ENCODE measurements at regions not wholly inside any gene's neighbourhood (a gene's known extent, or its start where the extent isn't known, plus 50 kb on each side); places are given as distances from the start of the nearest gene placed in this dataset.

DNA sequence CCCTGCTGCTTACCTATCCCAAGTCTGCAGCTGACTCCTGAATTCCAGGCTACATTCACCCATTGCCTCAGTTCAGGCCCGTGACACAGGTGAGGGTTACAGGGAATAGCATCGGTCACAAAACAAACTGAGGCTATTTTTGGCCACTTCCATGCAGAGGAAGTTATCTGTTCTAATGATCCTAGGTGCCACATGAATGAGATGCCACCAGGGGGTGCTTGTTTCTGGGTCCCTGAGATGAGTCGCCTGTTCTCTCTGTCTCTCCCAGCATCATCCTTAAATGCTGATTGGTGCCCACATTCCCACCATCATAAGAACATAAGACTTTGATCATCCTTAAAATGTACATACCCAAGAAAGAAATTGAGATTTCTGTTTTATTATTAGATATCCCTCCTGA, 119.0 kb upstream of the CELF4 start:
- no peaks in the 10 kb centered on the region for H3K9me3 ChIP-seq (ENCODE audit: low read length)
- no peak overlapping the region for H3K27ac ChIP-seq (ENCODE audit: low read depth, low read length, poor library complexity, severe bottlenecking)
- no peak overlapping the region for H3K9ac ChIP-seq (ENCODE audit: low read length)
- H3K36me3 ChIP-seq (ENCODE audit: insufficient read depth, low read length): no peaks in the 10 kb centered on the region
- no peak overlapping the region for H3K4me2 ChIP-seq (ENCODE audit: low read length)
- H4K20me1 ChIP-seq (ENCODE audit: insufficient read depth, low read length): no peaks in the 10 kb centered on the region
- no peaks in the 10 kb centered on the region for H3F3A ChIP-seq (ENCODE audit: insufficient read depth, low read length)
- no peaks in the 10 kb centered on the region for H3K4me1 ChIP-seq (ENCODE audit: insufficient read depth, low read length, severe bottlenecking)
- no peak for TF ChIP-seq EZH2 (IDR thresholded peaks at IDR 0.05; ENCODE audit: borderline replicate concordance, low read length)
- TF ChIP-seq, protein P1, sequence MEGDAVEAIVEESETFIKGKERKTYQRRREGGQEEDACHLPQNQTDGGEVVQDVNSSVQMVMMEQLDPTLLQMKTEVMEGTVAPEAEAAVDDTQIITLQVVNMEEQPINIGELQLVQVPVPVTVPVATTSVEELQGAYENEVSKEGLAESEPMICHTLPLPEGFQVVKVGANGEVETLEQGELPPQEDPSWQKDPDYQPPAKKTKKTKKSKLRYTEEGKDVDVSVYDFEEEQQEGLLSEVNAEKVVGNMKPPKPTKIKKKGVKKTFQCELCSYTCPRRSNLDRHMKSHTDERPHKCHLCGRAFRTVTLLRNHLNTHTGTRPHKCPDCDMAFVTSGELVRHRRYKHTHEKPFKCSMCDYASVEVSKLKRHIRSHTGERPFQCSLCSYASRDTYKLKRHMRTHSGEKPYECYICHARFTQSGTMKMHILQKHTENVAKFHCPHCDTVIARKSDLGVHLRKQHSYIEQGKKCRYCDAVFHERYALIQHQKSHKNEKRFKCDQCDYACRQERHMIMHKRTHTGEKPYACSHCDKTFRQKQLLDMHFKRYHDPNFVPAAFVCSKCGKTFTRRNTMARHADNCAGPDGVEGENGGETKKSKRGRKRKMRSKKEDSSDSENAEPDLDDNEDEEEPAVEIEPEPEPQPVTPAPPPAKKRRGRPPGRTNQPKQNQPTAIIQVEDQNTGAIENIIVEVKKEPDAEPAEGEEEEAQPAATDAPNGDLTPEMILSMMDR (IDR thresholded peaks at IDR 0.05; ENCODE audit: low read length): no peak; the same call in 1 of the 2 replicates
- H3K4me3 ChIP-seq (ENCODE audit: low read depth, low read length, poor library complexity, severe bottlenecking): no peak overlapping the region
- no peaks in the 10 kb centered on the region for H3K27me3 ChIP-seq (ENCODE audit: insufficient read depth, low read length)
- no peak overlapping the region for H2AFZ ChIP-seq (ENCODE audit: low read length)
- no peaks in the 10 kb centered on the region for H3K79me2 ChIP-seq (ENCODE audit: insufficient read depth, low read length)
- no peaks in the 10 kb centered on the region for H3K9me2 ChIP-seq (ENCODE audit: low read depth, low read length)

DNA sequence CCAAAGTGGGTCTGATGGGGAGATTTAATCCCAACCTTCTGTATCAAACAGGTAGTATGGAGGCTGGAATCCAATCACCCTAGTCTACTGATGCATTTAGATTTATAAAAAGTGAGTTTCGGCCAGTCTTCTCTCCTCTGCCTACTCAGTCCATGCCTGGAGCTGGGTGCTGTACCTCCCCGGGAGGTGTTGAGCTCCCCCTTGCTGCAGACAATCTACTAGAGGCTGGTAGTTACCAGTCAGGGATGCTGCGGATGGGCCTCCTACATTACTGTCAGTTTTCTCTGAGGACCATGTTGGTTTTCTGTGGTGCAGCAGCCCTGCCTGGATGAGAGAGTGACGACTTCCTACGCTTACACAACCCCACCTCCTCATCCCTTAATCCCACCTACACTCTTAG, 118.6 kb upstream of the CELF4 start:
- no peaks in the 10 kb centered on the region for H3K9me2 ChIP-seq (ENCODE audit: low read depth, low read length)
- H2AFZ ChIP-seq (ENCODE audit: low read length): no peak overlapping the region
- no peak overlapping the region for H3K4me2 ChIP-seq (ENCODE audit: low read length)
- no peaks in the 10 kb centered on the region for H3K27me3 ChIP-seq (ENCODE audit: insufficient read depth, low read length)
- H3K4me3 ChIP-seq (ENCODE audit: low read depth, low read length, poor library complexity, severe bottlenecking): no peak overlapping the region
- no peaks in the 10 kb centered on the region for H3K9me3 ChIP-seq (ENCODE audit: low read length)
- TF ChIP-seq EZH2 (IDR thresholded peaks at IDR 0.05; ENCODE audit: borderline replicate concordance, low read length): no peak
- TF ChIP-seq, protein P1 (IDR thresholded peaks at IDR 0.05; ENCODE audit: low read length): no peak
- no peaks in the 10 kb centered on the region for H3F3A ChIP-seq (ENCODE audit: insufficient read depth, low read length)
- H3K79me2 ChIP-seq (ENCODE audit: insufficient read depth, low read length): no peaks in the 10 kb centered on the region
- no peaks in the 10 kb centered on the region for H4K20me1 ChIP-seq (ENCODE audit: insufficient read depth, low read length)
- H3K4me1 ChIP-seq (ENCODE audit: insufficient read depth, low read length, severe bottlenecking): no peaks in the 10 kb centered on the region
- H3K9ac ChIP-seq (ENCODE audit: low read length): no peak overlapping the region
- no peak overlapping the region for H3K27ac ChIP-seq (ENCODE audit: low read depth, low read length, poor library complexity, severe bottlenecking)
- H3K36me3 ChIP-seq (ENCODE audit: insufficient read depth, low read length): no peaks in the 10 kb centered on the region

DNA sequence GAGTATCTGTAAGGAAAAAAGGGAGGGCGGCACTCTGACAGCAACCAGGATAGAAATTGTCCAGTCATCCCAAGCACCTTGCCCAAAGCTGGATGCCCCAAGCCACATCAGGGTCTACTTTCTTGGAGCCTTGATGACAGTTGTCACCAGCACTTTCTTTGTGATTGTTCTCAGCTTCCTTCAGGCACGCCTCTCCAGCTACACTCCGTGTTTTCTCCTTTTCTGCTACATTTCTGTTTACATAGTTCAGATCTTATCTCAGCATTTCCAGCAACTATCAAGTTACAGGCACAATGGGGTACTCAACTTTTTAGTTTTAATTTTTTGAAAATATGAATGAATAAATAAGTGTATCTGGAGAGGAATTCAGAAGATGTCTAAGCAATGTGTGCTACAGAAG, 115.3 kb upstream of the CELF4 start:
- Histone ChIP-seq H3K36me3 (ENCODE audit: insufficient read depth, low read length) (no peaks in the 10 kb centered on the region), H3K9me2 (ENCODE audit: low read depth, low read length) (no peaks in the 10 kb centered on the region), H3K4me2 (ENCODE audit: low read length) (no peak overlapping the region), H3F3A (ENCODE audit: insufficient read depth, low read length) (no peaks in the 10 kb centered on the region), H3K4me1 (ENCODE audit: insufficient read depth, low read length, severe bottlenecking) (no peaks in the 10 kb centered on the region), H3K4me3 (ENCODE audit: low read depth, low read length, poor library complexity, severe bottlenecking) (no peak overlapping the region), H3K9ac (ENCODE audit: low read length) (no peak overlapping the region), H2AFZ (ENCODE audit: low read length) (no peak overlapping the region), H3K9me3 (ENCODE audit: low read length) (no peaks in the 10 kb centered on the region), H4K20me1 (ENCODE audit: insufficient read depth, low read length) (no peaks in the 10 kb centered on the region), H3K27me3 (ENCODE audit: insufficient read depth, low read length) (no peaks in the 10 kb centered on the region), H3K79me2 (ENCODE audit: insufficient read depth, low read length) (no peaks in the 10 kb centered on the region), H3K27ac (ENCODE audit: low read depth, low read length, poor library complexity, severe bottlenecking) (no peak overlapping the region)
- no peak for TF ChIP-seq EZH2 (IDR thresholded peaks at IDR 0.05; ENCODE audit: borderline replicate concordance, low read length)
- TF ChIP-seq, protein P1 (IDR thresholded peaks at IDR 0.05; ENCODE audit: low read length): no peak
